ENCODE measurements at regions not wholly inside any gene's neighbourhood (a gene's known extent, or its start where the extent isn't known, plus 50 kb on each side); places are given as distances from the start of the nearest gene placed in this dataset.

- Mint-ChIP-seq H3K9me3 (peaks cover 3 to 11% of the 10 kb centered on the region in 2 experiments; a peak in 3 of 5 replicates), H3K4me1 (no peaks in the 10 kb centered on the region), H3K27me3 (ENCODE audit: low read depth) (peaks cover 4% of the 10 kb centered on the region), H3K27ac (no peak overlapping the region), H3K4me3 (no peak overlapping the region), H3K36me3 (ENCODE audit: insufficient read depth in 1 of 3, low read depth in 3 of 3) (peaks cover 0 to 12% (median 0%) of the 10 kb centered on the region in 3 experiments; a peak in 1 of 7 replicates)
- Histone ChIP-seq H3K9me3 (ENCODE audit: control insufficient read depth, low read depth, low read length) (no peaks in the 10 kb centered on the region), H3K14ac (ENCODE audit: insufficient read depth, low read length) (no peak overlapping the region), H2AK5ac (ENCODE audit: insufficient read length, low read length) (no peak overlapping the region), H4K91ac (ENCODE audit: insufficient read length, low read depth, low read length) (no peak overlapping the region), H3K56ac (ENCODE audit: insufficient read length, low read depth, low read length) (no peak overlapping the region), H2BK120ac (ENCODE audit: low read depth, low read length, poor library complexity, severe bottlenecking) (no peak overlapping the region), H3K4me2 (ENCODE audit: insufficient read depth, insufficient read length, low read length) (no peak overlapping the region), H3T11ph (ENCODE audit: low read length) (no peak overlapping the region), H2BK20ac (ENCODE audit: low read depth, low read length, poor library complexity, severe bottlenecking) (no peak overlapping the region), H4K20me1 (ENCODE audit: control insufficient read depth, insufficient read depth, insufficient read length) (no peaks in the 10 kb centered on the region), H2BK15ac (ENCODE audit: low read depth, low read length) (no peak overlapping the region), H3K9ac (ENCODE audit: extremely low read depth, insufficient read length, low read length) (no peak overlapping the region), H2BK5ac (ENCODE audit: insufficient read length, low read length) (no peak overlapping the region), H2AFZ (ENCODE audit: low read length) (no peak overlapping the region), H3K23ac (ENCODE audit: insufficient read length, low read depth, low read length) (no peak overlapping the region), H4K5ac (ENCODE audit: insufficient read length, low read depth, low read length) (no peak overlapping the region), H3K4me1 (ENCODE audit: insufficient read depth, low read length) (no peaks in the 10 kb centered on the region), H3K79me1 (ENCODE audit: insufficient read depth, low read depth, low read length, poor library complexity, severe bottlenecking) (no peaks in the 10 kb centered on the region), H2BK12ac (ENCODE audit: insufficient read length, low read depth, low read length) (no peak overlapping the region), H3K27ac (ENCODE audit: insufficient read length, low read depth, low read length) (no peak overlapping the region), H4K8ac (replicated peaks; ENCODE audit: insufficient read length, low read depth, low read length) (no peak overlapping the region), H3K18ac (ENCODE audit: insufficient read length, low read depth, low read length) (no peak overlapping the region), H3K4ac (ENCODE audit: low read depth, low read length) (no peak overlapping the region), H3K23me2 (ENCODE audit: insufficient read length, low read depth, low read length, poor library complexity, severe bottlenecking) (no peaks in the 10 kb centered on the region), H3K79me2 (ENCODE audit: insufficient read depth, low read length) (no peaks in the 10 kb centered on the region; the same call in 1 of the 2 replicates), H3K27me3 (ENCODE audit: insufficient read depth, low read length) (no peaks in the 10 kb centered on the region)
- no CpG with 5 or more reads among the region's 4 CpGs for WGBS (ENCODE audit: extremely low coverage, insufficient read length, low lambda C conversion rate)
- TF ChIP-seq CTCF (conservative IDR thresholded peaks at IDR 0.05) = no peak
- DNase-seq = no peak
These were observed 169.1 kb upstream of the MAST4 start for GRCh38 chr5:66427139-66427442.

Data from H9 (cell line).